Gastrocnemius medialis (tissue), 4 donors: ENCODE measurements at regions not wholly inside any gene's neighbourhood (a gene's known extent, or its start where the extent isn't known, plus 50 kb on each side); places are given as distances from the start of the nearest gene placed in this dataset.

Experiments used
- POLR2A ChIP-seq, 2 donors: fragments of 450-650 bp; IDR thresholded peaks; one replicate each; pipeline ENCODE4 v1.6.1; 2017; ENCODE audit warnings: antibody characterized with exemption in 2 of 2, mild to moderate bottlenecking in 2 of 2, moderate library complexity in 2 of 2
- TF ChIP-seq, protein P1 (sequence below), 5 experiments: fragments of 450-650 bp in 3 of 5; fragments of 200-600 bp in 2 of 5; sonication (generic) in 2 of 5; IDR thresholded peaks in 4 of 5; conservative IDR thresholded peaks in 1 of 5; 1 replicate in 4 of 5; 2 replicates in 1 of 5; pipeline ENCODE4 v1.5.1; 2016 to 2019; ENCODE audit warnings: antibody characterized with exemption in 5 of 5, mild to moderate bottlenecking in 3 of 5, moderate library complexity in 3 of 5

- TF ChIP-seq, protein P1, sequence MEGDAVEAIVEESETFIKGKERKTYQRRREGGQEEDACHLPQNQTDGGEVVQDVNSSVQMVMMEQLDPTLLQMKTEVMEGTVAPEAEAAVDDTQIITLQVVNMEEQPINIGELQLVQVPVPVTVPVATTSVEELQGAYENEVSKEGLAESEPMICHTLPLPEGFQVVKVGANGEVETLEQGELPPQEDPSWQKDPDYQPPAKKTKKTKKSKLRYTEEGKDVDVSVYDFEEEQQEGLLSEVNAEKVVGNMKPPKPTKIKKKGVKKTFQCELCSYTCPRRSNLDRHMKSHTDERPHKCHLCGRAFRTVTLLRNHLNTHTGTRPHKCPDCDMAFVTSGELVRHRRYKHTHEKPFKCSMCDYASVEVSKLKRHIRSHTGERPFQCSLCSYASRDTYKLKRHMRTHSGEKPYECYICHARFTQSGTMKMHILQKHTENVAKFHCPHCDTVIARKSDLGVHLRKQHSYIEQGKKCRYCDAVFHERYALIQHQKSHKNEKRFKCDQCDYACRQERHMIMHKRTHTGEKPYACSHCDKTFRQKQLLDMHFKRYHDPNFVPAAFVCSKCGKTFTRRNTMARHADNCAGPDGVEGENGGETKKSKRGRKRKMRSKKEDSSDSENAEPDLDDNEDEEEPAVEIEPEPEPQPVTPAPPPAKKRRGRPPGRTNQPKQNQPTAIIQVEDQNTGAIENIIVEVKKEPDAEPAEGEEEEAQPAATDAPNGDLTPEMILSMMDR (IDR thresholded peaks at IDR 0.05 in 4 of 5, conservative IDR thresholded peaks at IDR 0.05 in 1 of 5), result no peak
- TF ChIP-seq POLR2A (IDR thresholded peaks at IDR 0.05), result no peak
These were observed 69.1 kb downstream of the ADM start for GRCh38 chr11:10373929-10374328.
